IPS DF 6.9 (cell line): ENCODE measurements at regions not wholly inside any gene's neighbourhood (a gene's known extent, or its start where the extent isn't known, plus 50 kb on each side); places are given as distances from the start of the nearest gene placed in this dataset.

ENCODE experiments used
- DNase-seq: peaks from one replicate; pipeline ENCODE4 v3.0.0-alpha.2; 2013; ENCODE audit warnings: low read depth, low spot score
- H3K27ac ChIP-seq: one replicate; pipeline ENCODE4 v1.5.1; 2013; ENCODE audit warnings: low read length, control low read depth
- H3K27me3 ChIP-seq: 2 replicates; pipeline ENCODE4 v1.6.1; 2013; ENCODE audit warnings: mild to moderate bottlenecking, low read length; ENCODE audit not compliant: control insufficient read depth, insufficient read depth
- H3K36me3 ChIP-seq: 2 replicates; pipeline ENCODE4 v1.6.1; 2013; ENCODE audit warnings: low read length; ENCODE audit not compliant: control insufficient read depth, insufficient read depth
- H3K4me1 ChIP-seq: 2 replicates; pipeline ENCODE4 v1.6.1; 2013; ENCODE audit warnings: low read length; ENCODE audit not compliant: control insufficient read depth, insufficient read depth
- H3K4me3 ChIP-seq: 2 replicates; pipeline ENCODE4 v1.5.1; 2013; ENCODE audit warnings: mild to moderate bottlenecking, low read length
- H3K9me3 ChIP-seq: 2 replicates; pipeline ENCODE4 v1.6.1; 2013; ENCODE audit warnings: low read length, inconsistent platforms; ENCODE audit not compliant: control insufficient read depth, insufficient read depth
- WGBS: extraction: QIAGEN DNeasy Blood & Tissue Kit; methylation state at CpG from one replicate; pipeline ENCODE4 v1.1.7; 2013; ENCODE audit warnings: mixed read lengths, missing lambda C conversion rate; ENCODE audit not compliant: insufficient read length, insufficient coverage; 5-methylcytosine and 5-hydroxymethylcytosine counted together

DNA sequence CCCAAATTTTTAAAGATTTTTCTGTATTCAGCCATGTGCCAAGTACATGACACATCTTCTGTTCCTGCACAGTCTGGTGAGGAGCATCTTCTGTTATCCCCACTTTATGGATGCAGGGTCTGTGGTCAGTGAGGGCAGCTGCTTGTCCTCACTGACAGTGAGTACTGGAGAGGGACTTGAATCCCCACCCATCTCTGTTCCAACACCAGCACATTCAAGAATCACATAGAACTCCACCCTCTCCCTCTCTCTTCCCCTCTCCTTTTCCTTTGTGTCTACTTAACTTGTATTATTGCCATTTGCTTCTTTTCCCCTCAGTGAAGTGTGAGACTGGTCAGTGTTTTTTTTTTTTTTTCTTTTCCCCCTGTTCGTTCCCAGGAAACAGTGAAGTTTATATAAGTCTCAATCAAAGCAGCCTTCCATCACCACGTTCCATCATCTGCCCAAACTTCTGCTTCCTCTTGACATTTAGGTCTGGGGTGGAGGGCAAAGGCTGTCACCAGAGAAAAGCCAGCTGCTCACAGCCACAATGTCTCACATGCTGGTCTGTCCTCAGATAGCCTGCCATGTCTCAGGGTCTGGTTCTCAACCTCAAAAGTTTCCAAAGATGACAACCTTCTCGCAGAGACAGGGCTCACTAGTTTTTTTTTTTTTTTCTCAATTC is 110.0 kb upstream of the SSTR4 start:
- H3K27ac ChIP-seq, result no peak overlapping the region

DNA sequence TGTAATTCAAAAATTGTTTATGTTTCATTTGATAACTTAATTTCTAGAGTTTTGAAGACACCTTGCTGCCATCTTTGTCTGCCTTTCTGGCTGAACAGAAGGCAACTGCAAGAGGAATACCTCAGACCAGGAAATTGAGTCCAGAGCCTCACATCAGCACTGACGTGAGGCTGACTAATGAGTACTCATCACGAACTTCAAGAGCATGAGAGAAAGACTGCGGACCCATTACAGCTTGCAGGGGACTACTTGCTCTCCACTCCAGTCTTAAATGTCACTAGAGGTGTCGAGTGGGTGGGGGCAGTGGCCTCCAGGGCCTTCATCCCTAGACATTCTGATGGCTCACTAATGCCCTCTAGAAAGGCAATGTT is 109.5 kb upstream of the SSTR4 start:
- no peak for DNase-seq
- Histone ChIP-seq H3K4me3 (no peak overlapping the region), H3K4me1 (no peaks in the 10 kb centered on the region), H3K36me3 (no peaks in the 10 kb centered on the region), H3K9me3 (no peaks in the 10 kb centered on the region), H3K27me3 (no peaks in the 10 kb centered on the region), H3K27ac (no peak overlapping the region)
- no CpG with 5 or more reads among the region's 4 CpGs for WGBS

More for the DNA sequence above, 110.0 kb upstream of the SSTR4 start:
- WGBS, result no CpG with 5 or more reads among the region's 3 CpGs
- H3K36me3 ChIP-seq, result no peaks in the 10 kb centered on the region
- no peaks in the 10 kb centered on the region for H3K9me3 ChIP-seq
- H3K4me3 ChIP-seq, result no peak overlapping the region
- DNase-seq, result no peak
- no peaks in the 10 kb centered on the region for H3K27me3 ChIP-seq
- H3K4me1 ChIP-seq, result no peaks in the 10 kb centered on the region

DNA sequence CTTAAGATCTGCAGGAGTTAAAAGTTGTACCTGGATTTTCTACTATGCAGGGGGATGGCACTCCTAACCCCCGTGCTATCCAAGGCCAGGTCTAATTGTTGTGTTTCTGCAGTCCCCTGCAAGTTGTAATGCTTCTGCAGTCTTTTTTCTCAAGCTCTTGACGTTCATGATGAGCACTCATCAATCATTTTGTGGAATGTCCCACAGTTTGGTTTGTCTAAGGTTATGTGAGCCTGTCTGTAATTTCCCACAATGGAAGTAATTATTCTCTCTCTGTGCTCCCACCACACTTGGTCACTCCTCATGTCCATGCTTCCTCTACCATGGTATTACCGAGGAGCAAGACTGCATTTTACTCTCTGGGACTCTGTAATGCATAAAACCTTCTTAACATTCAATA is 107.6 kb upstream of the SSTR4 start:
- Histone ChIP-seq H3K36me3 (no peaks in the 10 kb centered on the region), H3K4me3 (no peak overlapping the region), H3K9me3 (no peaks in the 10 kb centered on the region), H3K4me1 (no peaks in the 10 kb centered on the region), H3K27me3 (no peaks in the 10 kb centered on the region), H3K27ac (no peak overlapping the region)
- DNase-seq, result no peak
- WGBS, result no CpG with 5 or more reads among the region's 3 CpGs

DNA sequence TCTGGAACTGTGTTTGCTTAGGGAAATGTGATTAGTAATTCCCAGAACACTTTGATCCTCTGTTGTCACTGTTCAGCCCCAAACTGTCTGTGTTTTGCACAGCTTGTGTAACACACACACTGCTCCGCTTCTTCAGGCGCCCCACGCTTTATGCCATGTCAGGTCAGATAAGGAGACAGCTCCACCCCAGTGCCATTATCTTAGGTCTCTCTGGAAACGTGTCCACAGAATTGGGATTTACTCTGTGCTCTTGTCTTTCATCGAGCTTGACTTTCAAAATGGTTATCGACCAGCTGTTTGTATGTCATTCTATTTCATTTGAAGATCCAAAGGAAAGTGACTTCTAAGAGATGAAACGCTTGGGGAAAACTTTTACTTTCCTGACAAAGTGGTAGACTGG is 106.4 kb upstream of the SSTR4 start:
- no peaks in the 10 kb centered on the region for H3K9me3 ChIP-seq
- H3K4me1 ChIP-seq, result no peaks in the 10 kb centered on the region
- WGBS, result no CpG with 5 or more reads among the region's 7 CpGs
- no peaks in the 10 kb centered on the region for H3K27me3 ChIP-seq
- DNase-seq, result no peak
- no peak overlapping the region for H3K27ac ChIP-seq
- no peaks in the 10 kb centered on the region for H3K36me3 ChIP-seq
- H3K4me3 ChIP-seq, result no peak overlapping the region

DNA sequence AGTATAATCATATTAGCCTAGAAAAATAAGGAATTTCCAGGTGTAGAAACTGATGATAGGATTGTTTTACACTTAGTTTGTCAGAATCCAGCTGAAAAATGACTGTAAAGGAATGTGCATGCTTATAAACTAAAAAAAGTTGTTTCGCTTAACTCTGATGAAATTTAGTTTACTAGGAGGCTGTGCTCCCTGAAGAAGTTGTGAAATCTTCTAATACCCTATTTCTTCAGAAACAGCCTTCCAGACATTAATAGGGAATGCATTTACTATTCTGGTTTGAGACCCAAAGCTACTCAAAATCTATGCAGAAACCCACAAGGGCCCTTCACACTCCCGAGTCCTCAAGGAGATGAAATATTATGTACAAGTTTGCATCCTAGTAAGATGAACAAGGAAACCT is 105.5 kb upstream of the SSTR4 start:
- no CpG with 5 or more reads among the region's 2 CpGs for WGBS
- Histone ChIP-seq H3K27ac (no peak overlapping the region), H3K4me1 (no peaks in the 10 kb centered on the region), H3K4me3 (no peak overlapping the region), H3K9me3 (no peaks in the 10 kb centered on the region), H3K27me3 (no peaks in the 10 kb centered on the region), H3K36me3 (no peaks in the 10 kb centered on the region)
- no peak for DNase-seq

DNA sequence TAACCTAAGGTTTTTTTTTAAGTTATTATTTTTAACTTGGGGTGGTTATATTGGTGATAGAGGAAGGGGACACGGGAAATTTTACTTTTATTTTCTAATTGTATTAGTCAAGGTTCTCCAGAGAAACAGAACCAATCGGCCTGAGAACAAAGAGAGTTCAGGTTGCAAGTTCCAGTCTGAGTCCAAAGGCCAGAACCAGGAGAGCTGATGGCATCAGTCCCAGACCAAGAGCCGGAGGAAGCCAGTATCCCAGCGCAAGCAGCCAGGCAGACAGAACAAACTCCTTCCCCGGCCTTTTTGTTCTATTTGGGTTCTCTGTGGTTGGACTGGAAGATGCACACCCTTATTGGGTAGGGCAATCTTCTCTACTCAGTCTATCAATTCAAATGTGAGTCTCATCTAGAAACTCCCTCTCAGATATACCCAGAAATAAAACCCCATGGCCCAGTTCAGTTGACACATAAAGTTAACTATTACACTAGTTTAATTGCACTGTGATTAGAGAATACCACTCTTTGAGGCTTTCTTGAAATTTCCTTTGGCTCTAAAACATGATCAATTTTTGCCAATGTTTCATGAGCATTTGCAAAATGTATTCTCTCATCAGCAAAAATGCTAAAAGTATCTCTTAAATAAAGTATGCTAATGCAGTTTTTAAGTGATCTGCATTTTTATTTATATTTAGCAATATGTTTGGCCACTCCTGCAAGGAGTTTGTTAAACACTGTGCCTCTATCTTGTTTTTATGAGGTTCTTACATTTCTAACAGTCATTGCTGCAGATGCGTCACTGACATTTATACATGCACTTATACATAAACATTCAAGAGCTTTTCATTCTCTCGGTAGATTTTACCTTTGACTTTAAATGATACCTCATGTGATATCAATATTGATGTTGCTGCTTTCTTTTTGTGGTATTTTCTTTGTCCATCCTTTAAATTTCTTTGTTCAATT is 103.2 kb upstream of the SSTR4 start:
- Histone ChIP-seq H3K9me3 (no peaks in the 10 kb centered on the region), H3K4me1 (no peaks in the 10 kb centered on the region), H3K27me3 (no peaks in the 10 kb centered on the region), H3K27ac (no peak overlapping the region), H3K4me3 (no peak overlapping the region), H3K36me3 (no peaks in the 10 kb centered on the region)
- no CpG with 5 or more reads among the region's 7 CpGs for WGBS
- DNase-seq, result no peak

DNA sequence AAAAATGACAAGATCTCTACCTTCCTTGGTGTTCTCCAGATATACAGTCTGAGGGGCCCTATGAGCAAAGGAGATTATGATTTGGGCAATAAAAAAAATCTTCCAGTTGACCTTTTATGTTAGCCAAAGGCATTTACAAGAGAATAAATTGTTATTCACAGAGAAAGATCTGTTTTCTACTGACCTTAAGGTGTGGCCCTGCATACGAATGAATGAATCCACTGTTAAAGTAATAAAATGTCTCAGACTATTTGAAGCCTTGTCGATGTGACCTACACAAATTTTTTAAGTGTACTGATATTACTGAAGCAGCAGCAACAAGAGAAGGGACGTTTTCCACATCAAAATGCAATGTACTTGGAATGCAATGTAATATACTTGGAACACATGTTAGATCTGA is 95.9 kb upstream of the SSTR4 start:
- WGBS, result no CpG with 5 or more reads among the region's 3 CpGs
- H3K9me3 ChIP-seq, result no peaks in the 10 kb centered on the region
- H3K4me3 ChIP-seq, result no peak overlapping the region
- H3K36me3 ChIP-seq, result no peaks in the 10 kb centered on the region
- H3K27me3 ChIP-seq, result no peaks in the 10 kb centered on the region
- H3K27ac ChIP-seq, result no peak overlapping the region
- DNase-seq, result no peak
- no peaks in the 10 kb centered on the region for H3K4me1 ChIP-seq

DNA sequence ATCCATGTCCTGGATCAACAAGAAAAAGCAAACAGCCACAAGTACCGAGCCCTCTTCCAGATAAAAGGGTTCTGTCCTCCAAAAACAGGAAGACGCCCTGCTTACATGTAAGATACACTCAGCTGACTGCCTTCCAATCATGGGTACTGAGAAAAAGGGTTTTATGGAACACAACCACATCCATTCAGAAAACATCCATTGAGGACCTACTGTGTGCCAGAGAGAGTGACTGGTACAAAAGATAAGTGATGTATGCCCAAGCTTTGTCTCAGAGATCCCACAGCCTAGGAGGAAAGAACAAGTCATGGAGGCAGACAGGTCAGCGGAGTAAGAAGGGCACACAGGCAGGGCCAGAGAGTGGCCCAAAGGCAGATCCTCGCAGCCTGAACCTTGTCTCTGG is 94.8 kb upstream of the SSTR4 start:
- no CpG with 5 or more reads among the region's 4 CpGs for WGBS
- H3K9me3 ChIP-seq, result no peaks in the 10 kb centered on the region

DNA sequence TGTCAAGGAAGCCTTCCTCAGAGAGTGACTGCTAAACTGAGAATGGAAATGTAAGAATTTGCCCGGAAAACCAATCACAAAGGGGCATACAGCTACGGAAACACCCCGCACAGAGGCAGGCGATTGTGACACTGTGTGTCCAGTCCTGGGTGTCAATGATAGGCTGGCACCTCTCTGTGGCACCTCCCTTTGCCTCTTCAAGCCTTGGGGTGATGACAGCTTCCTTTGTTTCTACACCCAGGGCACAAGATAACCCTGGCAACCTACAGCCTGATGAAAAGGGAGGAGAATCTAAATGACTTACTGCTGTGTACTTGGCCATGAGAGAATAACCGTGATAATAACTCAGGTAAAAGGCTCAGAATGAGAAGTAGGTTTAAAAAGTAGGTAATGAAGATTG is 93.6 kb upstream of the SSTR4 start:
- H3K9me3 ChIP-seq, result no peaks in the 10 kb centered on the region
- H3K27ac ChIP-seq, result no peak overlapping the region
- no CpG with 5 or more reads among the region's 5 CpGs for WGBS
- H3K4me3 ChIP-seq, result no peak overlapping the region
- no peaks in the 10 kb centered on the region for H3K27me3 ChIP-seq
- no peaks in the 10 kb centered on the region for H3K36me3 ChIP-seq
- DNase-seq, result no peak
- no peaks in the 10 kb centered on the region for H3K4me1 ChIP-seq

More for the DNA sequence above, 94.8 kb upstream of the SSTR4 start:
- H3K27me3 ChIP-seq, result no peaks in the 10 kb centered on the region
- no peaks in the 10 kb centered on the region for H3K4me1 ChIP-seq
- no peak for DNase-seq
- no peak overlapping the region for H3K27ac ChIP-seq
- H3K36me3 ChIP-seq, result no peaks in the 10 kb centered on the region
- H3K4me3 ChIP-seq, result no peak overlapping the region

DNA sequence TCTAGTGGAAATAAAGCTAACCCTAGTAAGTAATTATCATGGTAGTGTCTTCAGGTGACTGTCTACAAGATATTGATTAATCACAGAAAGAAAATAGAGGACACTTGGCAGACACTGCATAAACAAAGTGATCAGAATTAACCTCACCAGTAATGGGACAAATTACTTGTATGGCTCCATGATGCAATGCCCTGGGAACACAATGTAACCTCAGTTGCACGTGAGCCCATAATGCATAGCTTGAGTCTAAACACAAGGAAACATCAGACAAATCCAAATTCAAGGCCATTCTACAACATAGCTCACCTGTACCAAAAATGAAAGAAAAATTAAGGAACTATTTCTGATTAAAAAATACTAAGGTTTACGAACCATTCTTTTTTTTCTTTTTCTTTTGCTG is 92.4 kb upstream of the SSTR4 start:
- Histone ChIP-seq H3K27ac (no peak overlapping the region), H3K4me3 (no peak overlapping the region), H3K4me1 (no peaks in the 10 kb centered on the region), H3K36me3 (no peaks in the 10 kb centered on the region), H3K9me3 (no peaks in the 10 kb centered on the region), H3K27me3 (no peaks in the 10 kb centered on the region)
- DNase-seq, result no peak
- no CpG with 5 or more reads among the region's 2 CpGs for WGBS
